Spleen (tissue), 7 donors: ENCODE measurements at regions not wholly inside any gene's neighbourhood (a gene's known extent, or its start where the extent isn't known, plus 50 kb on each side); places are given as distances from the start of the nearest gene placed in this dataset.

Source experiments
- POLR2A ChIP-seq, 3 donors: fragments of 450-650 bp; IDR thresholded peaks; one replicate each; pipeline ENCODE4 v1.5.1; 2017; ENCODE audit warnings: antibody characterized with exemption in 3 of 3, mild to moderate bottlenecking in 1 of 3
- TF ChIP-seq, protein P1 (sequence below), 11 experiments: fragments of 200-600 bp in 7 of 11; fragments of 450-650 bp in 4 of 11; sonication (generic) in 4 of 11; IDR thresholded peaks in 8 of 11; conservative IDR thresholded peaks in 3 of 11; 1 replicate in 7 of 11; 2 replicates in 4 of 11; pipeline versions ENCODE4 v1.4.0 to v1.8.0; 2016 to 2021; ENCODE audit warnings: antibody characterized with exemption in 11 of 11, inconsistent platforms in 4 of 11, mild to moderate bottlenecking in 1 of 11
- donor health status: DM: no; HTN: no; CAD: no; lungs with moderate emphysema.
- donor health status: DM: no; HTN: no; CAD: no.
- donor health status: DM: no; HTN: no; CAD: no.

DNA sequence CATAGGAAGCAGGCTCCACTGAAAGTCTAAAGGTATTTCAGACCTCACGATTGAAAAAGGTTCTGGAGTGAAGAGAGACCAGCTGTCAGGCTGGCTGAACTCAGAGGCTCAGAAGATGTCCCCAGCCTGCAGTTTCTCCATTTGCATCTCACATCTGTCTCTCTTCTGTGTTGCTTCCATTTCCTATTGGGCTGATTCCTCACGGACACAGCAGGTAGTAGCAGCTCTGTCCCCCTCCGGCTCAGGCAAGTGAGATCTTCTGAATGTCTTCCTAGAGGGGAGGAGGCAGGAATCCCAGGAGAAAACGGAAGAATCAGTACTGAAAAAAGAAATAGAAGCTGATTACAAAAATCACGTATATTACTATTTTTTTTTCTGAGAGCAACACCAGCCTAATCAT lies 274.1 kb upstream of the COBL start:
- TF ChIP-seq, protein P1, sequence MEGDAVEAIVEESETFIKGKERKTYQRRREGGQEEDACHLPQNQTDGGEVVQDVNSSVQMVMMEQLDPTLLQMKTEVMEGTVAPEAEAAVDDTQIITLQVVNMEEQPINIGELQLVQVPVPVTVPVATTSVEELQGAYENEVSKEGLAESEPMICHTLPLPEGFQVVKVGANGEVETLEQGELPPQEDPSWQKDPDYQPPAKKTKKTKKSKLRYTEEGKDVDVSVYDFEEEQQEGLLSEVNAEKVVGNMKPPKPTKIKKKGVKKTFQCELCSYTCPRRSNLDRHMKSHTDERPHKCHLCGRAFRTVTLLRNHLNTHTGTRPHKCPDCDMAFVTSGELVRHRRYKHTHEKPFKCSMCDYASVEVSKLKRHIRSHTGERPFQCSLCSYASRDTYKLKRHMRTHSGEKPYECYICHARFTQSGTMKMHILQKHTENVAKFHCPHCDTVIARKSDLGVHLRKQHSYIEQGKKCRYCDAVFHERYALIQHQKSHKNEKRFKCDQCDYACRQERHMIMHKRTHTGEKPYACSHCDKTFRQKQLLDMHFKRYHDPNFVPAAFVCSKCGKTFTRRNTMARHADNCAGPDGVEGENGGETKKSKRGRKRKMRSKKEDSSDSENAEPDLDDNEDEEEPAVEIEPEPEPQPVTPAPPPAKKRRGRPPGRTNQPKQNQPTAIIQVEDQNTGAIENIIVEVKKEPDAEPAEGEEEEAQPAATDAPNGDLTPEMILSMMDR (IDR thresholded peaks at IDR 0.05 in 8 of 11, conservative IDR thresholded peaks at IDR 0.05 in 3 of 11): no peak
- no peak for TF ChIP-seq POLR2A (IDR thresholded peaks at IDR 0.05)
